D721Med (cell line): ENCODE measurements at regions not wholly inside any gene's neighbourhood (a gene's known extent, or its start where the extent isn't known, plus 50 kb on each side); places are given as distances from the start of the nearest gene placed in this dataset.
"Not testable (repeated sequence)": the region's sequence is repeated elsewhere in the genome, so short reads cannot be mapped to it uniquely, and the experiment has no call there.

ENCODE experiments used
- DNase-seq: peaks from one replicate; pipeline ENCODE4 v3.0.0; 2011; ENCODE audit warnings: low spot score; ENCODE audit not compliant: insufficient read length
- FAIRE-seq: peaks from 2 replicates; lab custom pipeline; 2011; peaks lifted over from hg19 to GRCh38; lab: Jason Lieb, UNC
- CTCF ChIP-seq: IDR thresholded peaks from 2 replicates; pipeline ENCODE4 v1.5.1; 2012; ENCODE audit warnings: mild to moderate bottlenecking, control low read depth; ENCODE audit not compliant: insufficient read depth; ENCODE audit errors: missing control alignments

- no peak for TF ChIP-seq CTCF
- FAIRE-seq: no peak
Observed at GRCh38 chr5:118434522-118434921, 553.8 kb downstream of the DTWD2 start.

GRCh38 chr5:118430076-118430475 is 558.3 kb downstream of the DTWD2 start:
- DNase-seq: no peak
- TF ChIP-seq CTCF: no peak
- no peak for FAIRE-seq

More at GRCh38 chr5:118434522-118434921, 553.8 kb downstream of the DTWD2 start:
- DNase-seq: no peak

GRCh38 chr5:118407958-118408357 is 580.4 kb downstream of the DTWD2 start:
- no peak for FAIRE-seq
- no peak for DNase-seq
- TF ChIP-seq CTCF: no peak

GRCh38 chr5:118405650-118406061 is 582.7 kb downstream of the DTWD2 start:
- FAIRE-seq: no peak

GRCh38 chr5:118397236-118397635 is 591.1 kb downstream of the DTWD2 start:
- no peak for TF ChIP-seq CTCF
- FAIRE-seq: no peak

More at GRCh38 chr5:118405650-118406061, 582.7 kb downstream of the DTWD2 start:
- no peak for DNase-seq
- TF ChIP-seq CTCF: no peak

GRCh38 chr5:118392491-118392890 is 595.9 kb downstream of the DTWD2 start:
- DNase-seq (no peak), FAIRE-seq (no peak)
- TF ChIP-seq CTCF: no peak

More at GRCh38 chr5:118397236-118397635, 591.1 kb downstream of the DTWD2 start:
- DNase-seq: no peak

GRCh38 chr5:118382931-118383330 is 605.4 kb downstream of the DTWD2 start:
- DNase-seq, FAIRE-seq: not testable (repeated sequence)

- FAIRE-seq: no peak
- no peak for DNase-seq
- no peak for TF ChIP-seq CTCF
Observed at GRCh38 chr5:118379470-118379869, 608.9 kb downstream of the DTWD2 start.
